ENCODE measurements at regions not wholly inside any gene's neighbourhood (a gene's known extent, or its start where the extent isn't known, plus 50 kb on each side); places are given as distances from the start of the nearest gene placed in this dataset.
A peak's percentile ranks its signal among the peaks of the same experiment; 100 is the strongest.

DNA sequence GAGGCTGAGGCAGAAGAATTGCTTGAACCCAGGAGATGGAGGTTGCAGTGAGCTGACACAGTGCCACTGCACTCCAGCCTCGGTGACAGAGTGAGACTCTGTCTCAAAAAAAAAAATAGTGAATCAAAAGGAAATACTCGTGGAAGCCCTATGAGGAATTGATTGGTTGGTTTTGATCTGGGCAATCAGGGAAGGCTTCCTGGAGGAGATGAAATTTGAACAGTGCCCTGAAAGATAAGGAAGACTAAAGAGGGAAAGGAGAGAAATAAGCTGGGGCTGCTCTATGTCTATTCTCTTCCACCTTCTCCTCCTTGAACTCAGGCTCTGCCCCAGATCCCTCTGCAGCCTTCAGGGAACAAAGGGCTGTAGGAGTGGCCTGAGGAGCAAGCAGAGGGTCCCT lies 54.1 kb downstream of the IRF2BPL start:
- H3K27me3 Mint-ChIP-seq: peaks cover 4% of the 10 kb centered on the region
- H3K27ac Mint-ChIP-seq: no peak overlapping the region
- H3K9me3 Mint-ChIP-seq: no peaks in the 10 kb centered on the region
- peaks cover 21% of the 10 kb centered on the region for H3K4me1 Mint-ChIP-seq
- H3K36me3 Mint-ChIP-seq: no peaks in the 10 kb centered on the region
- no peak overlapping the region for H3K4me3 Mint-ChIP-seq
- DNase-seq: no peak
- CTCF ChIA-PET: no interaction called here

GRCh38 chr14:76971549-76971948 lies 57.0 kb downstream of the IRF2BPL start:
- Mint-ChIP-seq H3K9me3 (no peaks in the 10 kb centered on the region), H3K4me3 (no peak overlapping the region), H3K27ac (no peak overlapping the region), H3K36me3 (no peaks in the 10 kb centered on the region), H3K4me1 (peaks cover 7% of the 10 kb centered on the region), H3K27me3 (peaks cover 22% of the 10 kb centered on the region)
- CTCF ChIA-PET: no interaction called here
- no peak for DNase-seq

DNA sequence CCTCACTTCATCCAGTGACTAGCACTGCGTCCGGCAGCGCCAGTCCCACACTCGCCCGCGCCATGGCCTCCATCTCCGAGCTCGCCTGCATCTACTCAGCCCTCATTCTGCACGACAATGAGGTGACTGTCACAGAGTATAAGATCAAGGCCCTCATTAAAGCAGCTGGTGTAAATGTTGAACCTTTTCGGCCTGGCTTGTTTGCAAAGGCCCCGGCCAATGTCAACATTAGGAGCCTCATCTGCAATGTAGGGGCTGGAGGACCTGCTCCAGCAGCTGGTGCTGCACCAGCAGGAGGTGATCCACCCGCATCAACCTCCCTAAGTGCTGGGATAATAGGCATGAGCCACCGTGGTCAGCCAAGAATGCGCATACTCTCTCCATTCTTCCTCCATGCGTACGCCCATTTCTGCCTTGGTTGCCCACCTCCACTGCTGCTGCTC lies 59.9 kb downstream of the IRF2BPL start:
- H3K4me3 Mint-ChIP-seq: no peak overlapping the region
- H3K9me3 Mint-ChIP-seq: no peaks in the 10 kb centered on the region
- no peak overlapping the region for H3K27ac Mint-ChIP-seq
- CTCF ChIA-PET: interaction anchor here (1.2 to 1.4 kb wide), 2 partner anchors 55 to 85 kb away, joined by 3 read pairs; no protein-coding TSS in a partner anchor
- no peak for DNase-seq
- H3K4me1 Mint-ChIP-seq: peaks cover 28% of the 10 kb centered on the region
- peaks cover 41% of the 10 kb centered on the region for H3K27me3 Mint-ChIP-seq
- H3K36me3 Mint-ChIP-seq: no peaks in the 10 kb centered on the region

DNA sequence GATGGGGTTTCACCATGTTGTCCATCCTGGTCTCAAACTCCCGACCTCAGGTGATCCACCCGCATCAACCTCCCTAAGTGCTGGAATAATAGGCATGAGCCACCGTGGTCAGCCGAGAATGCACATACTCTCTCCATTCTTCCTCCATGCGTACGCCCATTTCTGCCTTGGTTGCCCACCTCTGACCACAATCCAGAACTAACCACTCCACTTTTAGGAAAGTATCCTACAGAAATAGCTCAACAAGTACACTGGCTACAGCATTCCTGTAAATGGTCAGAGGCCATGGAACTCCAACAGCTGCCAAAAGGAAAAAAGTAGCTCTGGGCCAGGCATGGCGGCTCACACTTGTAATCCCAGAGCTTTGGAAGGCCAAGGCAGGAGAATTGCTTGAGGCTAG lies 60.7 kb downstream of the IRF2BPL start:
- peaks cover 37% of the 10 kb centered on the region for H3K4me1 Mint-ChIP-seq
- H3K9me3 Mint-ChIP-seq: no peaks in the 10 kb centered on the region
- H3K27me3 Mint-ChIP-seq: peaks cover 41% of the 10 kb centered on the region
- CTCF ChIA-PET: interaction anchor here (0.7 to 1.4 kb wide), 4 partner anchors 54 to 86 kb away, joined by 3 read pairs; no protein-coding TSS in a partner anchor
- no peak overlapping the region for H3K4me3 Mint-ChIP-seq
- DNase-seq: no peak
- H3K27ac Mint-ChIP-seq: no peak overlapping the region
- H3K36me3 Mint-ChIP-seq: no peaks in the 10 kb centered on the region

GRCh38 chr14:76965232-76965631 lies 63.3 kb downstream of the IRF2BPL start:
- CTCF ChIA-PET: interaction anchor here (1.8 kb wide), 1 partner anchor 52 kb away, joined by 7 read pairs; no protein-coding TSS in a partner anchor
- DNase-seq: no peak
- Mint-ChIP-seq H3K36me3 (no peaks in the 10 kb centered on the region), H3K27me3 (peaks cover 37% of the 10 kb centered on the region), H3K27ac (no peak overlapping the region), H3K4me3 (peak overlapping the region; percentile 29), H3K4me1 (peaks cover 62% of the 10 kb centered on the region), H3K9me3 (no peaks in the 10 kb centered on the region)

DNA sequence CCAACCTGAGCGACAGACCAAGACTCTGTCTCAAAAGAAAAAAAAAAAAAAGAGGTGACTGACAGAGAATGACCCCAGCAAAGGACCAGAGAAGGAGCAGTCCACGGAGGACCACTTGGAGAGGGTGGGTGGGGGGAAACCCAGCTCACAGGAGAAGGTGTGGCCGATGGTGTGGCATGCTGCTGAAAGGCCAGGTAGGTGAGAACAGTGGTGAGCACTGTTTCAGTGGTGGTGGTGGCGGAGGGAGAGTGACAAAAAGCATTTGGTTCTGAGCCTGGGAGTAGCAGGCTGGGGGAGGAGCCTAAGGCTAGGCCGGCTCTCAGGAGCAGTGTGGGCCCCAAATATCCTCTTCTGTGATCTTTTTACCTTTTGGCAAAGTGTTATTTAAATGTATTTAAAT lies 63.8 kb downstream of the IRF2BPL start:
- Mint-ChIP-seq H3K4me3 (no peak overlapping the region), H3K36me3 (no peaks in the 10 kb centered on the region), H3K9me3 (no peaks in the 10 kb centered on the region), H3K4me1 (peaks cover 67% of the 10 kb centered on the region), H3K27me3 (peaks cover 37% of the 10 kb centered on the region), H3K27ac (peak overlapping the region; percentile 74)
- DNase-seq: peak; percentile 49
- CTCF ChIA-PET: interaction anchor here (0.9 kb wide), 1 partner anchor 51 kb away, joined by 3 read pairs; no protein-coding TSS in a partner anchor

DNA sequence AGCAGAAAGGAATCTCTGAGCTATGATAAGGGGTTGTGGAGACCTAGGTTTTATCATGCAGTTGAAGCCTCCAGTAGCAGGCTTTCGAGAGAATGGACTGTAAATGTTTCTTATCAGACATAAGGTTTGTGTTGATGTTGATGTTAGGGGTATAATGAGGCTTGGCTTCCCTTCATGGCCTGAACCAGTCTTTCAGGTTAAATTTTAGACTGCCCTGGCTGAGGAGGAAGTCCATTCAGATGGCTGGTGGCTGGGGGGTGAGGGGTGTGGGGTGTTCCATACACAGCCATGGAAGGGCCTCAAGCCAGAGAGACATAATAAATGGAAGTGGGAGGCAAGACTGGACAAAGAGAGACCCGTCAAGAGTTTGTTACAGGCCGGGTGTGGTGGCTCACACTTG lies 65.1 kb downstream of the IRF2BPL start:
- CTCF ChIA-PET: interaction anchor here (1.6 to 3.4 kb wide), 5 partner anchors 16 to 107 kb away, joined by 5 to 28 read pairs (median 18); no protein-coding TSS in a partner anchor
- no peak for DNase-seq
- peak overlapping the region; percentile 69 for H3K4me3 Mint-ChIP-seq
- H3K4me1 Mint-ChIP-seq: peaks cover 79% of the 10 kb centered on the region
- no peaks in the 10 kb centered on the region for H3K36me3 Mint-ChIP-seq
- peaks cover 32% of the 10 kb centered on the region for H3K27me3 Mint-ChIP-seq
- H3K9me3 Mint-ChIP-seq: no peaks in the 10 kb centered on the region
- H3K27ac Mint-ChIP-seq: peak overlapping the region; percentile 96

- Mint-ChIP-seq H3K27ac (peak overlapping the region; percentile 96), H3K4me1 (peaks cover 90% of the 10 kb centered on the region), H3K9me3 (no peaks in the 10 kb centered on the region), H3K27me3 (peaks cover 27% of the 10 kb centered on the region), H3K4me3 (peak overlapping the region; percentile 69), H3K36me3 (no peaks in the 10 kb centered on the region)
- CTCF ChIA-PET: interaction anchor here (0.9 to 3.4 kb wide), 17 partner anchors 9 to 108 kb away, joined by 3 to 28 read pairs (median 6); partner anchors contain the start of gene IRF2BPL
- DNase-seq: no peak
Observed at GRCh38 chr14:76962303-76962660, 66.2 kb downstream of the IRF2BPL start.

- peaks cover 22% of the 10 kb centered on the region for H3K27me3 Mint-ChIP-seq
- DNase-seq: peak; percentile 99
- no peaks in the 10 kb centered on the region for H3K36me3 Mint-ChIP-seq
- H3K4me3 Mint-ChIP-seq: peak overlapping the region; percentile 69
- CTCF ChIA-PET: interaction anchor here (0.9 to 3.4 kb wide), 18 partner anchors 8 to 109 kb away, joined by 3 to 28 read pairs (median 6); partner anchors contain the start of gene IRF2BPL
- no peaks in the 10 kb centered on the region for H3K9me3 Mint-ChIP-seq
- peaks cover 93% of the 10 kb centered on the region for H3K4me1 Mint-ChIP-seq
- peak overlapping the region; percentile 96 for H3K27ac Mint-ChIP-seq
Observed at GRCh38 chr14:76961631-76962302, 66.7 kb downstream of the IRF2BPL start.

GRCh38 chr14:76958980-76959710 lies 69.4 kb downstream of the IRF2BPL start:
- Mint-ChIP-seq H3K4me1 (peaks cover 94% of the 10 kb centered on the region), H3K4me3 (no peak overlapping the region), H3K36me3 (no peaks in the 10 kb centered on the region), H3K9me3 (no peaks in the 10 kb centered on the region), H3K27ac (no peak overlapping the region), H3K27me3 (peaks cover 5% of the 10 kb centered on the region)
- DNase-seq: no peak
- CTCF ChIA-PET: interaction anchor here (1.0 to 8.7 kb wide), 4 partner anchors 46 to 110 kb away, joined by 3 to 55 read pairs (median 4); no protein-coding TSS in a partner anchor

- Mint-ChIP-seq H3K36me3 (no peaks in the 10 kb centered on the region), H3K27ac (peak overlapping the region; percentile 98), H3K9me3 (no peaks in the 10 kb centered on the region), H3K4me3 (no peak overlapping the region), H3K27me3 (no peaks in the 10 kb centered on the region), H3K4me1 (peaks cover 94% of the 10 kb centered on the region)
- DNase-seq: no peak
- CTCF ChIA-PET: interaction anchor here (0.7 to 8.7 kb wide), 8 partner anchors 45 to 500 kb away, joined by 3 to 55 read pairs (median 4); no protein-coding TSS in a partner anchor
Observed at GRCh38 chr14:76958020-76958979, 70.2 kb downstream of the IRF2BPL start.

DNA sequence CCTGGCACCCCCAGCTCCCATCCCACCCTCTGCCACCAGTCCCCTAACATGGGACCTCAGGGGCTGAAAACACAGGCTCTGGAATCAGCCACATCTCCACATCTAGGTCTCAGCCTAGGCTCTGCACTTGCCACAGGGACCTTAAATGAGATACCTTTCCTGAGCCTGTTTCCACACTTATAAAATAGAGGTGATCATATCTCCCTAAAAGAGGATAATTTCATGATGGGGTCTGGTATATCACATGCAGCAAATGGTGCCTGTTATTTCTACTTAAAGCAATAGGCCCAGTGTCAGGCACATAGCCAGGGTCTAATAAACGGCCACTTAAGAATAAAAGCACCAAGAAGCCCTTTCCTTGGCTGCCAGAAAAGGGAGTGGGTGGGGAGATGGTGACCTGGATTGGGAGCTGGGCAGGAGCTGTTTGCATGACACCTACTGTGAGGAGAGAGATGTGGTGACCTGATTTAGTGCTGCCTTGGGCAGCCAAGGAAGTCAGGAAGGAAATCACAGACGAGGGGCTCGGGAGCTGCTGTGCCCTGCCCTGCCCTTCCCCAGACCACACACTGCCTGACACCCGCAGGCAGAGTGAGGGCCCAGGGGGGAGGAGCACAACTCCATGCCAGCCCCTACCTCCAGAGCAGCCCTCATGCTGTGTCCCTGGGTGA lies 71.2 kb downstream of the IRF2BPL start:
- H3K4me3 Mint-ChIP-seq: peak overlapping the region; percentile 81
- CTCF ChIA-PET: interaction anchor here (0.7 to 8.7 kb wide), 5 partner anchors 45 to 501 kb away, joined by 3 to 55 read pairs (median 4); no protein-coding TSS in a partner anchor
- H3K27ac Mint-ChIP-seq: peak overlapping the region; percentile 98
- H3K4me1 Mint-ChIP-seq: peaks cover 92% of the 10 kb centered on the region
- no peaks in the 10 kb centered on the region for H3K27me3 Mint-ChIP-seq
- H3K36me3 Mint-ChIP-seq: no peaks in the 10 kb centered on the region
- peak; percentile 34 for DNase-seq
- no peaks in the 10 kb centered on the region for H3K9me3 Mint-ChIP-seq
